HepG2 (cell line): ENCODE measurements at regions not wholly inside any gene's neighbourhood (a gene's known extent, or its start where the extent isn't known, plus 50 kb on each side); places are given as distances from the start of the nearest gene placed in this dataset.

Source experiments
- CBX2 ChIP-seq, 2 experiments: fragments of 200-600 bp in 1 of 2; sonication (generic); formaldehyde crosslinking in 1 of 2; IDR thresholded peaks; 2 replicates each; pipeline versions ENCODE4 v1.7.0 to v1.8.1; 2018 to 2022; ENCODE audit warnings: low read depth in 2 of 2, low read length in 1 of 2, mild to moderate bottlenecking in 1 of 2, missing genetic modification reagents in 1 of 2
- CREM ChIP-seq, 2 experiments: sonication (generic) in 1 of 2; formaldehyde crosslinking in 1 of 2; IDR thresholded peaks; 2 replicates each; pipeline versions ENCODE4 v1.4.0 to v1.6.1; 2016 to 2020; ENCODE audit warnings: antibody characterized with exemption in 1 of 2, mild to moderate bottlenecking in 1 of 2, missing genetic modification reagents in 1 of 2
- ETV5 ChIP-seq: IDR thresholded peaks from 2 replicates; pipeline ENCODE4 v1.6.1; 2018; ENCODE audit warnings: missing biosample characterization, missing genetic modification reagents, inconsistent platforms, borderline replicate concordance
- FOXJ3 ChIP-seq: sonication (generic); formaldehyde crosslinking; IDR thresholded peaks from 2 replicates; pipeline ENCODE4 v1.4.0; 2020; ENCODE audit warnings: missing genetic modification reagents, mild to moderate bottlenecking, borderline replicate concordance
- HDAC2 ChIP-seq: sonication (generic); formaldehyde crosslinking; IDR thresholded peaks from 2 replicates; pipeline ENCODE4 v1.4.0; 2020; ENCODE audit warnings: missing genetic modification reagents
- KDM4B ChIP-seq: sonication (generic); formaldehyde crosslinking; IDR thresholded peaks from 2 replicates; pipeline ENCODE4 v1.4.0; 2020; ENCODE audit warnings: missing genetic modification reagents
- KDM5B ChIP-seq: sonication (generic); formaldehyde crosslinking; IDR thresholded peaks from 2 replicates; pipeline ENCODE4 v1.4.0; 2020; ENCODE audit warnings: missing genetic modification reagents, mild to moderate bottlenecking, borderline replicate concordance
- LCORL ChIP-seq, 2 experiments: fragments of 450-650 bp in 1 of 2; sonication (generic) in 1 of 2; formaldehyde crosslinking in 1 of 2; IDR thresholded peaks; 2 replicates each; pipeline versions ENCODE4 v1.5.0 to v1.6.1; 2017 to 2020; ENCODE audit warnings: antibody characterized with exemption in 1 of 2, missing genetic modification reagents in 1 of 2
- NFIC ChIP-seq: IDR thresholded peaks from 2 replicates; pipeline ENCODE4 v1.6.1; 2012; ENCODE audit warnings: mild to moderate bottlenecking, low read length, inconsistent platforms
- PHF21A ChIP-seq: sonication (generic); formaldehyde crosslinking; IDR thresholded peaks from 2 replicates; pipeline ENCODE4 v1.5.0; 2020; ENCODE audit warnings: mild to moderate bottlenecking, missing genetic modification reagents
- SMC3 ChIP-seq: IDR thresholded peaks from 2 replicates; pipeline ENCODE4 v1.6.1; 2011; ENCODE audit warnings: low read length, improper control_type of control experiment
- ZKSCAN8 ChIP-seq: IDR thresholded peaks from 2 replicates; pipeline ENCODE4 v1.6.1; 2016; ENCODE audit warnings: borderline replicate concordance, missing genetic modification reagents, missing compliant biosample characterization
- TF ChIP-seq, protein P1 (sequence below): sonication (generic); formaldehyde crosslinking; IDR thresholded peaks from 2 replicates; pipeline ENCODE4 v1.5.0; 2020; ENCODE audit warnings: mild to moderate bottlenecking, missing genetic modification reagents, borderline replicate concordance
- TF ChIP-seq, protein P2 (sequence below): sonication (generic); formaldehyde crosslinking; IDR thresholded peaks from 2 replicates; pipeline ENCODE4 v1.5.0; 2020; ENCODE audit warnings: mild to moderate bottlenecking, missing genetic modification reagents
- TF ChIP-seq, protein P3 (sequence below): sonication (generic); formaldehyde crosslinking; IDR thresholded peaks from 2 replicates; pipeline ENCODE4 v1.4.0; 2020; ENCODE audit warnings: mild to moderate bottlenecking, missing genetic modification reagents
- TF ChIP-seq, protein P4 (sequence below): sonication (generic); formaldehyde crosslinking; IDR thresholded peaks from 2 replicates; pipeline ENCODE4 v1.4.0; 2020; ENCODE audit warnings: missing genetic modification reagents
- TF ChIP-seq, protein P5 (sequence below): sonication (generic); formaldehyde crosslinking; IDR thresholded peaks from 2 replicates; pipeline ENCODE4 v1.5.0; 2020; ENCODE audit warnings: mild to moderate bottlenecking, missing genetic modification reagents

DNA sequence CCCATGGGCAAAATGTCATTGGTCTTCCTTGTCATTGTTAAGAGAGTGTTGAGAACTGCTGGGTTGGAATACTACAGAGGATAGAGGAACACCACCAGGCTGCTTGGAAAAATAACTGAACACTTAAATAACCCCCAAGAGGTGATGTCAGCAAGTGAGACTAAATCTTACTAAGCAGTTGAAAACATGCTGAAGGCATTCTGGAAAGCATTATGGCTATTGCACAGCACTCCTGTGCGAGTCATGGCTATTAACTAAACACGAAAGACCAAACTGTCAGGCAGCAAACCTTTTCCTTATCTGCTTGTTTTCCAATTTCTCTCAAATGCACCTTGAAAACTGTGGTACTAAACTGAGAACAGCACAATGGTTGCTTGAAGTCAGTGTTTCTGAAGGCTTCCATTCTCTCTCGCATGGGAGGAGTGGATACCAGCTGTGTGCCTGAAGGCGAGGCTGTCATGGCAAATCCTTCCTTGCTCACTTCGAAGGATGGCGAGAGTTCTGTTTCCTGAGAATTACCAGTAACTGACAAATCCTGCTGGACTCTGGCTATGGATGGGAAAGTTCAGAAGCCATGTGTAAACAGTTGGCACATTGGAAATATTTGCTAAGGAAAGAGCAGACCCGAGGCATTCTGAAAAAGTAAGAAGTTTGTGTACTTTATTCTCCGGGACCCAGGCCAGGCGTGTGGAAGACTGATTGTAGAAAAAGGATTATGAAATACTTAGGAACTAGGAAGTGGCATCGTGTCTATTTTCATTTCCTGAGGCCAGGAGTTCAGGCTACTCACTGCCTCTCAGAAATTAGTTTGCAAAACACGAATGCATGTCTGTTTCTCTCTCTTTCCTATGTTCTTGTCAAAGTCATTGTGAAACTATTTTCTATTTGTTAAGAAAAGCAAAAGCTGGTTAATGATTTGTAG, 182.1 kb downstream of the DMRT2 start (continued):
- TF ChIP-seq, protein P1, sequence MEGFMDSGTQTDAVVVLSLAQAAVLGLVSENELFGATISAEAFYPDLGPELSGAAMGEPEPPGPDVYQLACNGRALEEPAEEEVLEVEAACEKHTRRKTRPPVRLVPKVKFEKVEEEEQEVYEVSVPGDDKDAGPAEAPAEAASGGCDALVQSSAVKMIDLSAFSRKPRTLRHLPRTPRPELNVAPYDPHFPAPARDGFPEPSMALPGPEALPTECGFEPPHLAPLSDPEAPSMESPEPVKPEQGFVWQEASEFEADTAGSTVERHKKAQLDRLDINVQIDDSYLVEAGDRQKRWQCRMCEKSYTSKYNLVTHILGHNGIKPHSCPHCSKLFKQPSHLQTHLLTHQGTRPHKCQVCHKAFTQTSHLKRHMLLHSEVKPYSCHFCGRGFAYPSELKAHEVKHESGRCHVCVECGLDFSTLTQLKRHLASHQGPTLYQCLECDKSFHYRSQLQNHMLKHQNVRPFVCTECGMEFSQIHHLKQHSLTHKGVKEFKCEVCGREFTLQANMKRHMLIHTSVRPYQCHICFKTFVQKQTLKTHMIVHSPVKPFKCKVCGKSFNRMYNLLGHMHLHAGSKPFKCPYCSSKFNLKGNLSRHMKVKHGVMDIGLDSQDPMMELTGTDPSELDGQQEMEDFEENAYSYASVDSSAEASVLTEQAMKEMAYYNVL (CRISPR knock-in tag), result 0 out of 2 replicates have a peak, but pooled peaks have one; percentile 44
- TF ChIP-seq KDM4B (CRISPR knock-in tag) (no peak), NFIC (0 out of 2 replicates have a peak, but pooled peaks have one; percentile 35), ZKSCAN8 (CRISPR knock-in tag) (peak; percentile 99), ETV5 (CRISPR knock-in tag) (peak; percentile 49; the same call in 1 of the 2 replicates), LCORL (IDR thresholded peaks at IDR 0.05) (no peak), LCORL (CRISPR knock-in tag; IDR thresholded peaks at IDR 0.05) (no peak), SMC3 (no peak), FOXJ3 (CRISPR knock-in tag) (peak; percentile 37; the same call in 1 of the 2 replicates), HDAC2 (CRISPR knock-in tag) (peak; percentile 48), CREM (IDR thresholded peaks at IDR 0.05) (0 out of 2 replicates have a peak, but pooled peaks have one; percentile 23), CREM (CRISPR knock-in tag; IDR thresholded peaks at IDR 0.05) (no peak), CBX2 (IDR thresholded peaks at IDR 0.05; ENCODE audit: low read depth, low read length) (no peak), CBX2 (CRISPR knock-in tag; IDR thresholded peaks at IDR 0.05; ENCODE audit: low read depth) (no peak), PHF21A (peak; percentile 36; the same call in 1 of the 2 replicates), KDM5B (no peak)
- TF ChIP-seq, protein P2, sequence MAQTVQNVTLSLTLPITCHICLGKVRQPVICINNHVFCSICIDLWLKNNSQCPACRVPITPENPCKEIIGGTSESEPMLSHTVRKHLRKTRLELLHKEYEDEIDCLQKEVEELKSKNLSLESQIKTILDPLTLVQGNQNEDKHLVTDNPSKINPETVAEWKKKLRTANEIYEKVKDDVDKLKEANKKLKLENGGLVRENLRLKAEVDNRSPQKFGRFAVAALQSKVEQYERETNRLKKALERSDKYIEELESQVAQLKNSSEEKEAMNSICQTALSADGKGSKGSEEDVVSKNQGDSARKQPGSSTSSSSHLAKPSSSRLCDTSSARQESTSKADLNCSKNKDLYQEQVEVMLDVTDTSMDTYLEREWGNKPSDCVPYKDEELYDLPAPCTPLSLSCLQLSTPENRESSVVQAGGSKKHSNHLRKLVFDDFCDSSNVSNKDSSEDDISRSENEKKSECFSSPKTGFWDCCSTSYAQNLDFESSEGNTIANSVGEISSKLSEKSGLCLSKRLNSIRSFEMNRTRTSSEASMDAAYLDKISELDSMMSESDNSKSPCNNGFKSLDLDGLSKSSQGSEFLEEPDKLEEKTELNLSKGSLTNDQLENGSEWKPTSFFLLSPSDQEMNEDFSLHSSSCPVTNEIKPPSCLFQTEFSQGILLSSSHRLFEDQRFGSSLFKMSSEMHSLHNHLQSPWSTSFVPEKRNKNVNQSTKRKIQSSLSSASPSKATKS (CRISPR knock-in tag), result no peak
- TF ChIP-seq, protein P3, sequence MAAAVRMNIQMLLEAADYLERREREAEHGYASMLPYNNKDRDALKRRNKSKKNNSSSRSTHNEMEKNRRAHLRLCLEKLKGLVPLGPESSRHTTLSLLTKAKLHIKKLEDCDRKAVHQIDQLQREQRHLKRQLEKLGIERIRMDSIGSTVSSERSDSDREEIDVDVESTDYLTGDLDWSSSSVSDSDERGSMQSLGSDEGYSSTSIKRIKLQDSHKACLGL (CRISPR knock-in tag), result no peak
- TF ChIP-seq, protein P4, sequence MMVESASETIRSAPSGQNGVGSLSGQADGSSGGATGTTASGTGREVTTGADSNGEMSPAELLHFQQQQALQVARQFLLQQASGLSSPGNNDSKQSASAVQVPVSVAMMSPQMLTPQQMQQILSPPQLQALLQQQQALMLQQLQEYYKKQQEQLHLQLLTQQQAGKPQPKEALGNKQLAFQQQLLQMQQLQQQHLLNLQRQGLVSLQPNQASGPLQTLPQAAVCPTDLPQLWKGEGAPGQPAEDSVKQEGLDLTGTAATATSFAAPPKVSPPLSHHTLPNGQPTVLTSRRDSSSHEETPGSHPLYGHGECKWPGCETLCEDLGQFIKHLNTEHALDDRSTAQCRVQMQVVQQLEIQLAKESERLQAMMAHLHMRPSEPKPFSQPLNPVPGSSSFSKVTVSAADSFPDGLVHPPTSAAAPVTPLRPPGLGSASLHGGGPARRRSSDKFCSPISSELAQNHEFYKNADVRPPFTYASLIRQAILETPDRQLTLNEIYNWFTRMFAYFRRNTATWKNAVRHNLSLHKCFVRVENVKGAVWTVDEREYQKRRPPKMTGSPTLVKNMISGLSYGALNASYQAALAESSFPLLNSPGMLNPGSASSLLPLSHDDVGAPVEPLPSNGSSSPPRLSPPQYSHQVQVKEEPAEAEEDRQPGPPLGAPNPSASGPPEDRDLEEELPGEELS (CRISPR knock-in tag), result peak; percentile 64; the same call in 1 of the 2 replicates
- TF ChIP-seq, protein P5, sequence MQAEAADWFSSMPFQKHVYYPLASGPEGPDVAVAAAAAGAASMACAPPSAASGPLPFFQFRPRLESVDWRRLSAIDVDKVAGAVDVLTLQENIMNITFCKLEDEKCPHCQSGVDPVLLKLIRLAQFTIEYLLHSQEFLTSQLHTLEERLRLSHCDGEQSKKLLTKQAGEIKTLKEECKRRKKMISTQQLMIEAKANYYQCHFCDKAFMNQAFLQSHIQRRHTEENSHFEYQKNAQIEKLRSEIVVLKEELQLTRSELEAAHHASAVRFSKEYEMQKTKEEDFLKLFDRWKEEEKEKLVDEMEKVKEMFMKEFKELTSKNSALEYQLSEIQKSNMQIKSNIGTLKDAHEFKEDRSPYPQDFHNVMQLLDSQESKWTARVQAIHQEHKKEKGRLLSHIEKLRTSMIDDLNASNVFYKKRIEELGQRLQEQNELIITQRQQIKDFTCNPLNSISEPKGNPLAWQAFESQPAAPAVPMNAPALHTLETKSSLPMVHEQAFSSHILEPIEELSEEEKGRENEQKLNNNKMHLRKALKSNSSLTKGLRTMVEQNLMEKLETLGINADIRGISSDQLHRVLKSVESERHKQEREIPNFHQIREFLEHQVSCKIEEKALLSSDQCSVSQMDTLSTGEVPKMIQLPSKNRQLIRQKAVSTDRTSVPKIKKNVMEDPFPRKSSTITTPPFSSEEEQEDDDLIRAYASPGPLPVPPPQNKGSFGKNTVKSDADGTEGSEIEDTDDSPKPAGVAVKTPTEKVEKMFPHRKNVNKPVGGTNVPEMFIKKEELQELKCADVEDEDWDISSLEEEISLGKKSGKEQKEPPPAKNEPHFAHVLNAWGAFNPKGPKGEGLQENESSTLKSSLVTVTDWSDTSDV (CRISPR knock-in tag), result no peak
